ENCODE measurements at regions not wholly inside any gene's neighbourhood (a gene's known extent, or its start where the extent isn't known, plus 50 kb on each side); places are given as distances from the start of the nearest gene placed in this dataset.
"Not testable (repeated sequence)": the region's sequence is repeated elsewhere in the genome, so short reads cannot be mapped to it uniquely, and the experiment has no call there.

- ATAC-seq, result no peak
Observed at GRCh38 chr10:117492504-117492903, 50.0 kb upstream of the EMX2 start.

GRCh38 chr10:117488004-117488403, 54.5 kb upstream of the EMX2 start:
- DNase-seq (ENCODE audit: low spot score) (peak; percentile 58), ATAC-seq (peak; percentile 94)

More at GRCh38 chr10:117492504-117492903, 50.0 kb upstream of the EMX2 start:
- DNase-seq (ENCODE audit: low spot score), result no peak

- no peak for DNase-seq (ENCODE audit: low spot score)
- peak; percentile 58 for ATAC-seq
Observed at GRCh38 chr10:117486606-117487005, 55.9 kb upstream of the EMX2 start.

- no peak for ATAC-seq
- no peak for DNase-seq (ENCODE audit: low spot score)
Observed at GRCh38 chr10:117483056-117483590, 59.4 kb upstream of the EMX2 start.

GRCh38 chr10:117481011-117481410, 61.5 kb upstream of the EMX2 start:
- not testable (repeated sequence) for DNase-seq (ENCODE audit: low spot score); ATAC-seq

GRCh38 chr10:117480097-117480496, 62.4 kb upstream of the EMX2 start:
- ATAC-seq (no peak), DNase-seq (ENCODE audit: low spot score) (no peak)

- DNase-seq (ENCODE audit: low spot score) (no peak), ATAC-seq (peak; percentile 77)
Observed at GRCh38 chr10:117477961-117478670, 64.4 kb upstream of the EMX2 start.

- no peak for ATAC-seq
Observed at GRCh38 chr10:117477211-117477947, 65.2 kb upstream of the EMX2 start.

GRCh38 chr10:117476716-117477115, 65.8 kb upstream of the EMX2 start:
- ATAC-seq (no peak), DNase-seq (ENCODE audit: low spot score) (no peak)

More at GRCh38 chr10:117477211-117477947, 65.2 kb upstream of the EMX2 start:
- no peak for DNase-seq (ENCODE audit: low spot score)

GRCh38 chr10:117476281-117476680, 66.3 kb upstream of the EMX2 start:
- DNase-seq (ENCODE audit: low spot score), result no peak
- ATAC-seq, result no peak

- ATAC-seq (no peak), DNase-seq (ENCODE audit: low spot score) (no peak)
Observed at GRCh38 chr10:117472872-117473271, 69.7 kb upstream of the EMX2 start.

GRCh38 chr10:117471344-117471874, 71.1 kb upstream of the EMX2 start:
- ATAC-seq (no peak), DNase-seq (ENCODE audit: low spot score) (no peak)

- no peak for DNase-seq (ENCODE audit: low spot score)
- no peak for ATAC-seq
Observed at GRCh38 chr10:117470733-117471132, 71.8 kb upstream of the EMX2 start.

- DNase-seq (ENCODE audit: low spot score) (no peak), ATAC-seq (no peak)
Observed at GRCh38 chr10:117468665-117469064, 73.9 kb upstream of the EMX2 start.

- DNase-seq (ENCODE audit: low spot score) (no peak), ATAC-seq (no peak)
Observed at GRCh38 chr10:117464176-117464575, 78.4 kb upstream of the EMX2 start.

GRCh38 chr10:117463545-117463920, 79.0 kb upstream of the EMX2 start:
- DNase-seq (ENCODE audit: low spot score) (no peak), ATAC-seq (no peak)

GRCh38 chr10:117462816-117463544, 79.6 kb upstream of the EMX2 start:
- no peak for DNase-seq (ENCODE audit: low spot score)
- no peak for ATAC-seq

GRCh38 chr10:117462424-117462792, 80.1 kb upstream of the EMX2 start:
- no peak for ATAC-seq
- DNase-seq (ENCODE audit: low spot score), result no peak

GRCh38 chr10:117461766-117462423, 80.7 kb upstream of the EMX2 start:
- DNase-seq (ENCODE audit: low spot score) (no peak), ATAC-seq (no peak)

GRCh38 chr10:117460846-117461765, 81.4 kb upstream of the EMX2 start:
- ATAC-seq (no peak), DNase-seq (ENCODE audit: low spot score) (no peak)
